ENCODE measurements at regions not wholly inside any gene's neighbourhood (a gene's known extent, or its start where the extent isn't known, plus 50 kb on each side); places are given as distances from the start of the nearest gene placed in this dataset.
A peak's percentile ranks its signal among the peaks of the same experiment; 100 is the strongest.

GRCh38 chr3:186469525-186469924, 74.7 kb downstream of the CRYGS start:
- H3K27me3 ChIP-seq (replicated peaks; ENCODE audit: control insufficient read depth, insufficient read depth, low read length), result no peaks in the 10 kb centered on the region
- H3K4me3 ChIP-seq (replicated peaks; ENCODE audit: low read depth, low read length), result no peak overlapping the region
- H3K36me3 ChIP-seq (ENCODE audit: control insufficient read depth, insufficient read depth, low read length), result no peaks in the 10 kb centered on the region
- TF ChIP-seq CTCF (IDR thresholded peaks at IDR 0.05; ENCODE audit: insufficient read depth, low read length, poor library complexity, severe bottlenecking), result no peak
- no peak for DNase-seq (ENCODE audit: extremely low read depth, insufficient read length)

DNA sequence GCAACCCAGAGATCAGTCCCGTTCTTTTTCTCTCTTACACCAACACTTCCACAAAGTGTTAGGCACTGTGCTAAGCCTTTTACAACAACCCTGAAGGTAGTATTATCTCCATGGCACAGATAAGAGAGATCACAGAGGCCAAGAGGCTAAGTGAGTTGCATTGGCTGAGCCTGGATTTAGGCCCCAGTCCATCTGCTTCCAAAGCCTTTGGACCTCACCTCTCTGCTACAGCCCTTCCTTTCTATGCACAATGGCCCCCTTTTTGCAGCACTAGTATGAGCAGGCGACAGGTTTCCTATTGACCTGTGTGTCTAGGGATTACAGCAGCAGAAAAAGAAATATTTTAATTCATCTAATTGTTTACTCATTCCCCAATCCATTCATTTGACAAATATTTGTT, 76.2 kb downstream of the CRYGS start:
- DNase-seq (ENCODE audit: extremely low read depth, insufficient read length), result no peak
- Histone ChIP-seq H3K4me3 (replicated peaks; ENCODE audit: low read depth, low read length) (no peak overlapping the region), H3K27me3 (replicated peaks; ENCODE audit: control insufficient read depth, insufficient read depth, low read length) (no peaks in the 10 kb centered on the region), H3K36me3 (ENCODE audit: control insufficient read depth, insufficient read depth, low read length) (no peaks in the 10 kb centered on the region)
- no peak for TF ChIP-seq CTCF (IDR thresholded peaks at IDR 0.05; ENCODE audit: insufficient read depth, low read length, poor library complexity, severe bottlenecking)

- Histone ChIP-seq H3K36me3 (ENCODE audit: control insufficient read depth, insufficient read depth, low read length) (no peaks in the 10 kb centered on the region), H3K4me3 (replicated peaks; ENCODE audit: low read depth, low read length) (no peak overlapping the region), H3K27me3 (replicated peaks; ENCODE audit: control insufficient read depth, insufficient read depth, low read length) (no peaks in the 10 kb centered on the region)
- TF ChIP-seq CTCF (IDR thresholded peaks at IDR 0.05; ENCODE audit: insufficient read depth, low read length, poor library complexity, severe bottlenecking), result no peak
- DNase-seq (ENCODE audit: extremely low read depth, insufficient read length), result no peak
These were observed 77.7 kb downstream of the CRYGS start for GRCh38 chr3:186466391-186466974.

GRCh38 chr3:186465508-186465907, 78.7 kb downstream of the CRYGS start:
- no peak overlapping the region for H3K4me3 ChIP-seq (replicated peaks; ENCODE audit: low read depth, low read length)
- H3K36me3 ChIP-seq (ENCODE audit: control insufficient read depth, insufficient read depth, low read length), result no peaks in the 10 kb centered on the region
- TF ChIP-seq CTCF (IDR thresholded peaks at IDR 0.05; ENCODE audit: insufficient read depth, low read length, poor library complexity, severe bottlenecking), result no peak
- no peaks in the 10 kb centered on the region for H3K27me3 ChIP-seq (replicated peaks; ENCODE audit: control insufficient read depth, insufficient read depth, low read length)
- no peak for DNase-seq (ENCODE audit: extremely low read depth, insufficient read length)

- no peak for DNase-seq (ENCODE audit: extremely low read depth, insufficient read length)
- Histone ChIP-seq H3K27me3 (replicated peaks; ENCODE audit: control insufficient read depth, insufficient read depth, low read length) (no peaks in the 10 kb centered on the region), H3K36me3 (ENCODE audit: control insufficient read depth, insufficient read depth, low read length) (no peaks in the 10 kb centered on the region), H3K4me3 (replicated peaks; ENCODE audit: low read depth, low read length) (no peak overlapping the region)
- peak; percentile 52 for TF ChIP-seq CTCF (IDR thresholded peaks at IDR 0.05; ENCODE audit: insufficient read depth, low read length, poor library complexity, severe bottlenecking)
These were observed 79.6 kb downstream of the CRYGS start for GRCh38 chr3:186464424-186465093.
